Epidermal melanocyte (primary cell): ENCODE measurements at regions not wholly inside any gene's neighbourhood (a gene's known extent, or its start where the extent isn't known, plus 50 kb on each side); places are given as distances from the start of the nearest gene placed in this dataset.
"Not testable (repeated sequence)": the region's sequence is repeated elsewhere in the genome, so short reads cannot be mapped to it uniquely, and the experiment has no call there.

Experiments used
- DNase-seq: peaks from one replicate; pipeline ENCODE4 v3.0.0; 2011; ENCODE audit warnings: low spot score; ENCODE audit not compliant: insufficient read length

- DNase-seq = no peak
Observed at GRCh38 chr9:108466304-108466703, 389.5 kb downstream of the ACTL7B start.

GRCh38 chr9:108463932-108464606 is 391.7 kb downstream of the ACTL7B start:
- no peak for DNase-seq

GRCh38 chr9:108456903-108457302 is 398.9 kb downstream of the ACTL7B start:
- DNase-seq = no peak

DNA sequence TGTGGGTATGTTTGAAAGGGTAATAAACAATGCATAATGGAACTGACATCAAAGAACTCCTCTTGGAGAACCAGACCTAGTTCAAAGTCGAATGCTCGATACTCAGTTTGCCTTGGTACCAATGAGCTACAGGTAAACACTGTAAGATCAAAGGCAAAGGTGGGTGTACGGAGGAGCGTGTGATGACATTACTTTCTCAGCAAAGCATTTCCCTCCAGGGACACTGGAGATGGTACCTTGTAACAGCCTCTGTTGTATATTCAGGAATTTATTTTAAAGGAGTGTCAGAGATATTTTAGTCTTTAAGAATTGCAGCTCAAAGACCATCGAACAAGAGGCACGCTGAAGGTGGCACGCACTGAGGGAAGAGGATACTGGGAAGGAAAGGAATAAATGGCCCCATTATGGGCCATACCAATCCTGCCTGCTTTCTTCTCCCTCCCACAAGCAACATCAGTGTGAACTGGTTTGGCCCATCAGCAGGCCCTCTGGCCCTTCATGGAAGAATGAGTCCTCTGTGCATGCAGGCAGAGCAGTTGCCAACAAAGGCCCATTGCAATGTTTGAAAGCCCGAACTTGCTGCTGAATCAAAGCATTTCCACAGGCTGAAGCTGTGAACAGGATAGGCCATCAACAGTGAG is 410.2 kb downstream of the ACTL7B start:
- DNase-seq = peak; percentile 69

DNA sequence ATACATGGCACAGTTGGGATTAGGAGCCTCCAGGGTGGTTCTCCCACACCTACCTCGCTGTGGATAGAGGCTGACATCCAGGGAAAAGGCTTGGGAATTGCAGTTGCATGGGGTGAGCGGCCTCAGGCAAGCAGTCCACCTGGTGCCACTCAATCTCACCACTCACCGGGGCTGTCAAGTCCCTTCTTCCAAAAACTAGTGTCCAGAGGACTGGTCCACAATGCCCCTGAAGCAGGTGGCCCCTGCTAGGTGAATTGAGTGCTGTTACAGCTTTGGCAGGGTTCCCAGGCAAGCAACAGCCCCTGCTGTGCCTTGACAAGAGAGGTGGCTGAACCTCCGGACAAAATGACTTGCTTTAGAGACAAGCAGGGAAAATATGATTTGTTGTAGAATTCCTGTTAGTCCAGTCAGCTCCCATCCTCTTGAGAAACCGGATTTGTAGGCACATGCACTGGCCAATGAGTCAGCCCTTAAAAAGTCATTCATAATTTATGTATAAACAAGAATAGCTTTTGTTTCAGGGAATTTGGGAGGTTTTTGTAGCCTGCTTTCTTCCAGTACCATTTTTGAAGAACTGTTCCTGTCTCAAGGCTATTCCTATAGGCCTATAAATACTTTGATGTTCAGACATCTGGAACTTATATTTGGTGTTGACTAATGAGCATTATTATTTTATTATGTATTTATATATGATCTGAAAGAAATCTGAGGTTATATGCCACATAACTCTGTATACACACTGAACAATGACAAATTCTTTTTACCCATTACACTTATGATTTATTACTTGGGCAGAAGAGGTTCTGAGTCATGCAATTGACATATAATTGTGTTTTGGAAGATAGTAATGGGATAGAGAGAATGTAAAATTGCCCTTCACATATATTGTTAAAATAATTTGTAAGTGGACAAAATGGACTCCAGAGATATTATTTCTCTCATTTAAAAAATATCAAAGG is 411.1 kb downstream of the ACTL7B start:
- no peak for DNase-seq

GRCh38 chr9:108443741-108444140 is 412.0 kb downstream of the ACTL7B start:
- no peak for DNase-seq

DNA sequence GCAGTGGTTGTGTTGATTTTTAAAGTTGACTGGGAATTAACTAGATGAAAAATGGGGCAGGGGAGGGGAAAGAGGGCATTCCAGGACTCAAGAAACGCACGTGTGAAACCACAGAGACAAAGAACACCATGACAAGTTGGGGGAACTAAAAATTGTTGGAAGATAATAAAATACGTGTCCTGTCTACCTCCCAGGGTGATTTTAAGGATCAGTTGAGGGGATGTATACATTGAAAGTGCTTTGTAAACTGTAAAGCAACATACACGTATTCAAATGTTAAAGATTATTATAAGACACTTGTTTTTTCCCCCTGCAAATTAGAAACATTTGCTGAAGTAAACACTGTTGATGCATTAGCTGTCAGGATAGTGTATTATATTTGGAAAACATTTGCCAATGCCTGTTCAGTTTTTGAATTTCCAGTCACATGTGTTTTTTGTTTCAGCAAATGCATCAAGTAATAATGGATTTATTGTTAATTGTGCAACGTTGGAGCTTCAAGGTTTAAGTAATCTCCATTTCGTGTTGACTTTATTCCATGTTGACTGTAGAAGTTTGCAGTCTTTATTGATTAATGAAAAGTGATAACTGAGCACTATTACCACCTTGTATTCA is 412.7 kb downstream of the ACTL7B start:
- no peak for DNase-seq

DNA sequence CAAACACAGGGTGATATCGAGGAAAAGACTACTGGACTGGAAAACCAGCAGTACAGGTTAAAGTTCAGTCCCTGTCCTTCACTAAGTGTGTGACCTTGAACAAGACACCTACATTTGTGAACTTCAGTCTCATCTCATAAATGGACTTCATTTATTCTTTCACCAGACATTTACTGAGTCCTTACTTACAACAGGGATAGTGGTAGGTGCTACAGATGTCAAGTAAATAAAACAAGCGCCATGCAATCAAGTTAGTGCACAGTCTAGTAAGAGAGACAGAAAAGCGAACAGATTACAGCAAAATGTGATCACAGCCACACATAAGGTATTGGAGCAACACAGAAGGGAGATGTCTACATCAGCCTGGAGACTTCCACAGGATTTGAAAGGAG is 413.2 kb downstream of the ACTL7B start:
- no peak for DNase-seq

DNA sequence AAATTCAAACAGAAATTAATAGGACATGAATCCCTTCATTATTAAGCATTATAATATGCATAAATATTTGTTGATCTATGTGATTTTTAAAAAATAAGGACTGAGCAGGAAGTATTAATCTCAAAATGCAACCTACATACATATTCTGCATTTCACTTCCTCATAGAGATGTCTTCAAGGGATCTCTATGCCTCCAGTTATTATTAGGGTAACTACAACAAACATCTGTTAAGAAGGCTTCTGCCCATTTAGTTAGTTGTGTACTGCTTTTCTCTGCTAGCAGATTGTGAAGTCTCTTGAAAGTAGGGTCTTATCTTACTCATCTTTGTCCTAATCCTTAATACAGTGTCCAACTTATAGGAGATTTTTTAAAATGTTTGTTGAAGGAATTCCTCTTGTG is 414.1 kb downstream of the ACTL7B start:
- DNase-seq = no peak

GRCh38 chr9:108441251-108441650 is 414.5 kb downstream of the ACTL7B start:
- peak; percentile 31 for DNase-seq

DNA sequence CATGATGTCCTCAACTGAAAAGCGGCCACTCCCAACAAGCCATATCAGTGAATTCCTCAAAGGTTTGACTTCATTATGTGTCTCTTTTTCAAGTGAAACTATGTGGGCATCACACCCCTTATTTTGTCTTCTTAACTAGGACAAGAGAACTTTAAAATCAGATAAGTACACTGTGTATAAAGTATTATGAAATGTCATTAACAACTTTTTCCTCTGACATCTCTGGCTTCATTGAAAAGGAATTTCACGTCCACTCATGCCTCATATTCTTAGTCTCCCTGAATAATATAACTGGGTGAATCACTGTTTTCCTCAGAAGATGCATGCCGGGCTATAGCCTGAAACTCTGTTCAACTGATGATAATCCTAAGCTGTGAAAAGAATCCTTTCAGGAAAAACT is 415.8 kb downstream of the ACTL7B start:
- DNase-seq = no peak

DNA sequence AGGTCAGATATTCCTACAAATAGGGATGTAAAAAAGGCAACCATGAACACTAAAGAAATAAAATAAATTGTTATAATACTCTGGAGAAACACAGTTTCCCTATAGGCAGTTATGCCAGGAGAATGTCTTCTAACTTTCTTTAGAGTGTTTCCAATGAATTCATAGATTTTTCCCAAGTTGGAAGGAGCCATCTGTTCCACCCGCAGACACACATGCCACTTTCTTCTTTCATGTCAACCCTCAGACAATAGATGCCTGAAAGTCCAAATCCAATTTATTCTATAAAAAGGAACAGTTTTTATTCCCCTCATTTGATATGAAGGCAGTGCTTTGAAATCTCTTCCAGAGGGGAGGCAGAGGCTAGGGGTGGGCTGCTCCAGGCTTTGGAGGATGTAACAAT is 418.1 kb downstream of the ACTL7B start:
- no peak for DNase-seq

DNA sequence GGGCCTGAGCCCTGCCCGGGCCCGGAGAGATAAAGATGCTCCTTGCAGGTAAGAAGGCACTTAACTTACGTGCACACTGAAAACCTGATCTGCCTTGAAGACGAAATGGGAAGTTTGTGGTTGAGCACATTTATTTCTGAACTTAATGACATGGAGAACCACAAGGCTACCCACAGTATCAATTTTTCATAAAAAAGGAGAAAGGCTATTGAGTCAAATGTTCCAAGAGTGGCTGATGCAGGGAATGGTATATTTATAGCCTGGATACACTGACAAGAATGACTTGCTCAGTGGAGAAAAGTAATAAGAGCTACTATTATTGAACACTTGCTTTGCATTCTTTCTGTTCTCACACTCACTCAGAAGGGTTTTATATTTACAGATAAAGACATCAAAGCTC is 419.3 kb downstream of the ACTL7B start:
- no peak for DNase-seq

DNA sequence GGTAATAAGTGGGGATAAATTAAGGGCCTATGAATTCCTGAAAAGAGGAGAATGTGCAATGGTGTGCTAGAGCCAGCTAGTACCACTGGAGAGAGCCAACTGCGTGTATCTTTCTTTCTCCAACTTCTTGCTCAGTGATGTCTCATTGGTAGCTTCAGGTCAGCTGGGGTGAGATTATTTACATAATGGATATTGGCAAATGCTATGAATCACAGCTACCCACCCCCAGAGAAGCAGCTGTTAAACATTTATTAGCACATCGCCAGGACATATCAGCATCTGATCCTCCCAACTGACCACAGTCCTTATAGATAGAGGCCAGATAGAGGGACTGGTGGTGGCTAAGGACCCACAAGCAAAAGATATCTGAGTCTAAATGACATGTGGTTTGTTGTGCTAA is 421.3 kb downstream of the ACTL7B start:
- no peak for DNase-seq

GRCh38 chr9:108434036-108434435 is 421.8 kb downstream of the ACTL7B start:
- no peak for DNase-seq

- no peak for DNase-seq
Observed at GRCh38 chr9:108430655-108431054, 425.1 kb downstream of the ACTL7B start.

- DNase-seq = no peak
Observed at GRCh38 chr9:108427751-108428150, 428.0 kb downstream of the ACTL7B start.

DNA sequence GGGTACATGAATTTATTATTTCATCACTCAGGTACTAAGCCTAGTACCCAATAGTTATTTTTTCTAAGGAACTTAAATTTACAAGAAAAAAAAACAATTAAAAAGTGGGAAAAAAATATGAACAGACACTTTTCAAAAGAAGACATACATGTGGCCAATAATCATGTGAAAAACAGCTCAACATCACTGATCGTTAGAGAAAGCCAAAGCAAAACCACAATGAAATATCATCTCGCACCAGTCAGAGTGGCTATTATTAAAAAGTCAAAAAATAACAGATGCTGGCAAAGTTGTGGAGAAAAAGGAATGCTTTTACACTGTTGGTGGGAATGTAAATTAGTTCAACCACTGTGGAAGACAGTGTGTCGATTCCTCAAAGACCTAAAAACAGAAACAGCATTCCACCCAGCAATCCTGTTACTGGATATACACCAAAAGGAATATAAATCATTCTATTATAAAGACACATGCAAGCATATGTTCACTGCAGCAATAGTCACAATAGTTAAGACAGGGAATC is 429.3 kb downstream of the ACTL7B start:
- DNase-seq = not testable (repeated sequence)

DNA sequence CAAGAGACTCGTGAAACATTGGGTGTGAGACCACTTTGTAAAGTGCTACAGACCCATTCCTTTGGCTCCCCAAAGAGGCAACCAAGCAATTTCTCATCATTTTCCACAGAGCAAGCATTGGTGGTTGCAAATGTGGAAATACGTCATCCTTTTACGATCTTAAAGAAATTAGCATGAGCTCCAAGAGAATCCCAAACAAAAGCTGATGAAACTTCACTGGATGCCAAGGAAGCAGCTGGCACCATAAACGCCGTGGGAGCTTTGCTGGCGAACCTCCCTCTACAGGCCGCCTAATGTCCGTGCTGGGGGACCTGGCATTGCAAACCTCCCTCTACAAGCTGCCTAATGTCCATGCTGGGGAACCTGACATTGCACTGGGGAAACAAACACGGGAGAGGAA is 432.4 kb downstream of the ACTL7B start:
- DNase-seq = no peak

- DNase-seq = no peak
Observed at GRCh38 chr9:108419379-108419778, 436.4 kb downstream of the ACTL7B start.

DNA sequence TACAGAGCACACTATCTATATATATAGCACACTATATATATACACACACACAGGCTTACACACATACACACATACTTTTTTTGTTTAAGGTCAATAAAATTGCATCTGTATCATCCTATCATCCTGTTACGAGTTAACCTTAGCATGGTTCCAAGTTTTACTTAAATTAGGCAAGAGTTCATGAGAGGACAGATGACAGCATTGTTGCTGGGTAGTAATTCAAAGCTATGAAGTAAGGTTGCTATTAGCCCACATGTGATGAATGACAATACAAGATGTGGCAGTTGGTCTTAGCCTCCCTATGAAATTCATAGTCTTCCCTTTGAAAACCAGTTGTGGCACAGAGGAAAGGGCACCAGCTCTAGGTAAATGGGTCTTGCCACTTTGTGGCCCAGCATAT is 438.1 kb downstream of the ACTL7B start:
- DNase-seq = no peak

- DNase-seq = no peak
Observed at GRCh38 chr9:108417312-108417711, 438.5 kb downstream of the ACTL7B start.
